ENCODE measurements at regions not wholly inside any gene's neighbourhood (a gene's known extent, or its start where the extent isn't known, plus 50 kb on each side); places are given as distances from the start of the nearest gene placed in this dataset.

- no peak for TF ChIP-seq HNF4G (IDR thresholded peaks at IDR 0.05)
- no peak for TF ChIP-seq HNF4A (conservative IDR thresholded peaks at IDR 0.05)
- no peak for TF ChIP-seq ZBTB33 (IDR thresholded peaks at IDR 0.05)
- no peak for TF ChIP-seq JUND (IDR thresholded peaks at IDR 0.05)
- TF ChIP-seq RXRA (IDR thresholded peaks at IDR 0.05): no peak
- no peak for TF ChIP-seq TAF1 (conservative IDR thresholded peaks at IDR 0.05)
- TF ChIP-seq RAD21 (IDR thresholded peaks at IDR 0.05): no peak
Observed at GRCh38 chr5:124451721-124452383, 294.6 kb downstream of the ZNF608 start (continued).

GRCh38 chr5:124446120-124446519 is 300.3 kb downstream of the ZNF608 start:
- H3K9ac ChIP-seq (ENCODE audit: low read depth in 1 of 2, low read length in 2 of 2): no peak overlapping the region
- TF ChIP-seq HNF4G (IDR thresholded peaks at IDR 0.05) (no peak), YY1 (IDR thresholded peaks at IDR 0.05) (no peak), GABPA (IDR thresholded peaks at IDR 0.05 in 1 of 2, conservative IDR thresholded peaks at IDR 0.05 in 1 of 2) (no peak), RAD21 (IDR thresholded peaks at IDR 0.05) (no peak), NR2F2 (IDR thresholded peaks at IDR 0.05) (no peak), EGR1 (IDR thresholded peaks at IDR 0.05; ENCODE audit: low read depth in 2 of 2) (no peak), TAF1 (conservative IDR thresholded peaks at IDR 0.05) (no peak), JUND (IDR thresholded peaks at IDR 0.05) (no peak), HNF4A (conservative IDR thresholded peaks at IDR 0.05) (no peak)
- H3K9me3 ChIP-seq (ENCODE audit: control insufficient read depth in 4 of 4, low read length in 3 of 4): no peaks in the 10 kb centered on the region

GRCh38 chr5:124445070-124445619 is 301.3 kb downstream of the ZNF608 start:
- TF ChIP-seq FOXA1 (IDR thresholded peaks at IDR 0.05): no peak
- TF ChIP-seq JUND (IDR thresholded peaks at IDR 0.05): no peak
- no peak for TF ChIP-seq MAX (IDR thresholded peaks at IDR 0.05)
- no peak for TF ChIP-seq SP1 (IDR thresholded peaks at IDR 0.05)
- TF ChIP-seq HNF4A (conservative IDR thresholded peaks at IDR 0.05): no peak
- TF ChIP-seq RAD21 (IDR thresholded peaks at IDR 0.05): no peak
- TF ChIP-seq GABPA (IDR thresholded peaks at IDR 0.05 in 1 of 2, conservative IDR thresholded peaks at IDR 0.05 in 1 of 2): no peak
- H3K4me3 ChIP-seq (ENCODE audit: low read depth in 1 of 3, low read length in 3 of 3): no peak overlapping the region
- no peaks in the 10 kb centered on the region for H3K36me3 ChIP-seq (ENCODE audit: control insufficient read depth in 4 of 4, insufficient read depth in 3 of 4, low read depth in 1 of 4, low read length in 3 of 4)
- no peak overlapping the region for H3K9ac ChIP-seq (ENCODE audit: low read depth in 1 of 2, low read length in 2 of 2)
- H3K27me3 ChIP-seq (ENCODE audit: control insufficient read depth in 4 of 4, insufficient read depth in 4 of 4, low read length in 3 of 4): no peaks in the 10 kb centered on the region
- WGBS: 85% methylated on average over 3 of the region's 3 CpGs
- no peak for DNase-seq (ENCODE audit: low spot score)
- H3K9me3 ChIP-seq (ENCODE audit: control insufficient read depth in 4 of 4, low read length in 3 of 4): no peaks in the 10 kb centered on the region
- no peak overlapping the region for H3K27ac ChIP-seq (ENCODE audit: low read depth in 1 of 2, low read length in 2 of 2)
- H3K4me1 ChIP-seq (ENCODE audit: control insufficient read depth in 4 of 4, insufficient read depth in 4 of 4, low read length in 3 of 4): no peaks in the 10 kb centered on the region

More at GRCh38 chr5:124446120-124446519, 300.3 kb downstream of the ZNF608 start:
- WGBS: 85% methylated on average over 6 of the region's 6 CpGs
- Histone ChIP-seq H3K36me3 (ENCODE audit: control insufficient read depth in 4 of 4, insufficient read depth in 3 of 4, low read depth in 1 of 4, low read length in 3 of 4) (no peaks in the 10 kb centered on the region), H3K4me1 (ENCODE audit: control insufficient read depth in 4 of 4, insufficient read depth in 4 of 4, low read length in 3 of 4) (no peaks in the 10 kb centered on the region), H3K27ac (ENCODE audit: low read depth in 1 of 2, low read length in 2 of 2) (no peak overlapping the region), H3K4me3 (ENCODE audit: low read depth in 1 of 3, low read length in 3 of 3) (no peak overlapping the region), H3K27me3 (ENCODE audit: control insufficient read depth in 4 of 4, insufficient read depth in 4 of 4, low read length in 3 of 4) (no peaks in the 10 kb centered on the region)
- no peak for DNase-seq (ENCODE audit: low spot score)
